HL-60 (cell line): ENCODE measurements at regions not wholly inside any gene's neighbourhood (a gene's known extent, or its start where the extent isn't known, plus 50 kb on each side); places are given as distances from the start of the nearest gene placed in this dataset.

Source experiments
- DNase-seq, 2 experiments: peaks; one replicate each; pipeline ENCODE4 v3.0.0-alpha.2; 2010 to 2020; ENCODE audit warnings: low read depth in 1 of 2, low spot score in 1 of 2
- H3K27ac ChIP-seq: fragments of 250-450 bp; sonication (Bioruptor Pico); replicated peaks from 2 replicates; pipeline ENCODE4 v1.5.1; 2020; ENCODE audit warnings: mild to moderate bottlenecking, moderate library complexity
- H3K27me3 ChIP-seq: fragments of 250-450 bp; sonication (Bioruptor Pico); 2 replicates; pipeline ENCODE4 v1.5.1; 2021; ENCODE audit warnings: mild to moderate bottlenecking, moderate library complexity; ENCODE audit not compliant: insufficient read depth, poor library complexity, severe bottlenecking
- H3K4me3 ChIP-seq: replicated peaks from 2 replicates; pipeline ENCODE4 v1.5.1; 2011; ENCODE audit warnings: mild to moderate bottlenecking, control low read depth, low read length; ENCODE audit not compliant: insufficient read depth
- GABPA ChIP-seq: IDR thresholded peaks from 2 replicates; pipeline ENCODE4 v1.6.1; 2012; ENCODE audit warnings: low read depth
- POLR2AphosphoS5 ChIP-seq: IDR thresholded peaks from 2 replicates; pipeline ENCODE4 v1.6.1; 2012; ENCODE audit warnings: low read depth
- SPI1 ChIP-seq: IDR thresholded peaks from 2 replicates; pipeline ENCODE4 v1.6.1; 2012; ENCODE audit warnings: low read depth, mild to moderate bottlenecking, borderline replicate concordance
- TF ChIP-seq, protein P1 (sequence below): IDR thresholded peaks from one replicate; pipeline ENCODE4 v1.5.1; 2011; ENCODE audit warnings: low read length, control low read depth, inconsistent platforms; ENCODE audit not compliant: insufficient read depth
- TF ChIP-seq, protein P2 (sequence below): IDR thresholded peaks from 2 replicates; pipeline ENCODE4 v1.6.1; 2012; ENCODE audit warnings: low read depth; ENCODE audit not compliant: insufficient replicate concordance

DNA sequence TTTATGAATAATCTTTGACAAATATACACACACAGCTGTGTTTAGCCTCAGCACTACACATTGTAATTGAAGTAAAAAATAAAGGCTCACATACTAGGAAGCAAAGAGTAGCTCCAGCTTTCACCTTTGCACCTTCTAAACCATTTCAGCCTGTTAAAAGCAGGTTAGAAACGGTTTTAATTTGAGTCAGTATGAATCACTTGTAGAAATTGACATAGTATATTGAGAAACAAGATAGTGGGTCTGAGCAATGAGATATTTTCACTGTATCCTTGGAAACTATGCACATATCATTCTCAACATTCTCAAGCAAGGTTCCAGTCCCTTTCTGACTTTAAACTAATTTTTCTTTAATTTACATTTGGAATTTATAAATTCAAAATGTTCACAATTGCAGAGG, 380.3 kb downstream of the AASDHPPT start:
- TF ChIP-seq SPI1 (no peak), POLR2AphosphoS5 (no peak), GABPA (no peak)
- TF ChIP-seq, protein P1, sequence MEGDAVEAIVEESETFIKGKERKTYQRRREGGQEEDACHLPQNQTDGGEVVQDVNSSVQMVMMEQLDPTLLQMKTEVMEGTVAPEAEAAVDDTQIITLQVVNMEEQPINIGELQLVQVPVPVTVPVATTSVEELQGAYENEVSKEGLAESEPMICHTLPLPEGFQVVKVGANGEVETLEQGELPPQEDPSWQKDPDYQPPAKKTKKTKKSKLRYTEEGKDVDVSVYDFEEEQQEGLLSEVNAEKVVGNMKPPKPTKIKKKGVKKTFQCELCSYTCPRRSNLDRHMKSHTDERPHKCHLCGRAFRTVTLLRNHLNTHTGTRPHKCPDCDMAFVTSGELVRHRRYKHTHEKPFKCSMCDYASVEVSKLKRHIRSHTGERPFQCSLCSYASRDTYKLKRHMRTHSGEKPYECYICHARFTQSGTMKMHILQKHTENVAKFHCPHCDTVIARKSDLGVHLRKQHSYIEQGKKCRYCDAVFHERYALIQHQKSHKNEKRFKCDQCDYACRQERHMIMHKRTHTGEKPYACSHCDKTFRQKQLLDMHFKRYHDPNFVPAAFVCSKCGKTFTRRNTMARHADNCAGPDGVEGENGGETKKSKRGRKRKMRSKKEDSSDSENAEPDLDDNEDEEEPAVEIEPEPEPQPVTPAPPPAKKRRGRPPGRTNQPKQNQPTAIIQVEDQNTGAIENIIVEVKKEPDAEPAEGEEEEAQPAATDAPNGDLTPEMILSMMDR, result no peak
- TF ChIP-seq, protein P2, sequence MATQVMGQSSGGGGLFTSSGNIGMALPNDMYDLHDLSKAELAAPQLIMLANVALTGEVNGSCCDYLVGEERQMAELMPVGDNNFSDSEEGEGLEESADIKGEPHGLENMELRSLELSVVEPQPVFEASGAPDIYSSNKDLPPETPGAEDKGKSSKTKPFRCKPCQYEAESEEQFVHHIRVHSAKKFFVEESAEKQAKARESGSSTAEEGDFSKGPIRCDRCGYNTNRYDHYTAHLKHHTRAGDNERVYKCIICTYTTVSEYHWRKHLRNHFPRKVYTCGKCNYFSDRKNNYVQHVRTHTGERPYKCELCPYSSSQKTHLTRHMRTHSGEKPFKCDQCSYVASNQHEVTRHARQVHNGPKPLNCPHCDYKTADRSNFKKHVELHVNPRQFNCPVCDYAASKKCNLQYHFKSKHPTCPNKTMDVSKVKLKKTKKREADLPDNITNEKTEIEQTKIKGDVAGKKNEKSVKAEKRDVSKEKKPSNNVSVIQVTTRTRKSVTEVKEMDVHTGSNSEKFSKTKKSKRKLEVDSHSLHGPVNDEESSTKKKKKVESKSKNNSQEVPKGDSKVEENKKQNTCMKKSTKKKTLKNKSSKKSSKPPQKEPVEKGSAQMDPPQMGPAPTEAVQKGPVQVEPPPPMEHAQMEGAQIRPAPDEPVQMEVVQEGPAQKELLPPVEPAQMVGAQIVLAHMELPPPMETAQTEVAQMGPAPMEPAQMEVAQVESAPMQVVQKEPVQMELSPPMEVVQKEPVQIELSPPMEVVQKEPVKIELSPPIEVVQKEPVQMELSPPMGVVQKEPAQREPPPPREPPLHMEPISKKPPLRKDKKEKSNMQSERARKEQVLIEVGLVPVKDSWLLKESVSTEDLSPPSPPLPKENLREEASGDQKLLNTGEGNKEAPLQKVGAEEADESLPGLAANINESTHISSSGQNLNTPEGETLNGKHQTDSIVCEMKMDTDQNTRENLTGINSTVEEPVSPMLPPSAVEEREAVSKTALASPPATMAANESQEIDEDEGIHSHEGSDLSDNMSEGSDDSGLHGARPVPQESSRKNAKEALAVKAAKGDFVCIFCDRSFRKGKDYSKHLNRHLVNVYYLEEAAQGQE, result no peak
- Histone ChIP-seq H3K27me3 (peaks cover 2% of the 10 kb centered on the region), H3K4me3 (no peak overlapping the region), H3K27ac (no peak overlapping the region)
- DNase-seq, result no peak

DNA sequence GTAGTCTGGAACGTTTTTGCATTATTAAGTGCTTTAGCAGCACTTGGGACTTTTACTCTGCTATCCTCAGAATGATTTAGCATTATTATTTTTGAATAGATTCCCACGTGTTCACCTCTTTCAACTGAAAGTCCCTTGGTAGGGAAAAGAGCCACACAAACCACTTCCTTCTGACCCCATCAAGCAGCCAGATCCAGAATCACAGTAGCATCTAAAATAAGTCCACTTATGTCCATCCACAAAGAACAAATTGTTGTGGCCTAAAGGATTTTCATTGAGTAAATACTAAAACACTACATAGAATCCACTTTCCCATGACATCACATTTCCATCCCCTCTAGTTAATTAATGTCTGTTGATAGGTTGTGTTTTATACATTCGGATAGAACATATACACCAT, 381.7 kb downstream of the AASDHPPT start:
- Histone ChIP-seq H3K27me3 (peaks cover 2% of the 10 kb centered on the region), H3K4me3 (no peak overlapping the region), H3K27ac (no peak overlapping the region)
- DNase-seq, result no peak
- TF ChIP-seq, protein P2, result no peak
- TF ChIP-seq GABPA, result no peak
- no peak for TF ChIP-seq SPI1
- TF ChIP-seq, protein P1, result no peak
- no peak for TF ChIP-seq POLR2AphosphoS5

DNA sequence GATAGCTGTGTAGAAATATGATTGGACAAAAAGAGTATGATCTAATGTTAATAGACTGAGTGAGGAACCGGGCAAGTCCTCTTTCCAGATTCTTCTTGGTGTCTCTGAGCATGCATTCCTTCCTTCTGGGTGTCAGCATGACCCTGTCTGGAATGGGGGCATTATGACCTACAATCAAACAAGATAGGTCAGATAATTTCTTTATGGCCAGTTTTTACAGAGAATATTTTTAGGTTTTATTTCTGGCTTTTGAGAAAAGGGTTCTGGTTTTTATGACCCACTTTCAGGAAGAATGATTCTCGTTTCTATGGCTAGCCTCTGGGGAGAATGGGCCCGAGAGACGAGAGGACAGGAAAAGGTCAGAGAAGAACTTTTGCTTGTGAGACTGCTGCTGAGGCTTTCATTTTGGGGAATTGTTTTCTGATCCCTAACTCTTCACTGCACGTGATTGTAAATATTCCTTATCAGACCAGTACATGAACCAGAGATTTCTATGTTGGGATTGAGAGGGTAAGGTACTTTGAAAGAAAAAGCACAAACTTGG, 383.8 kb downstream of the AASDHPPT start:
- Histone ChIP-seq H3K27ac (no peak overlapping the region), H3K4me3 (no peak overlapping the region), H3K27me3 (peaks cover 2% of the 10 kb centered on the region)
- no peak for DNase-seq
- no peak for TF ChIP-seq SPI1
- TF ChIP-seq POLR2AphosphoS5, result no peak
- no peak for TF ChIP-seq GABPA
- TF ChIP-seq, protein P1, result no peak
- TF ChIP-seq, protein P2, result no peak
